Endothelial cell of umbilical vein (primary cell): ENCODE measurements at regions not wholly inside any gene's neighbourhood (a gene's known extent, or its start where the extent isn't known, plus 50 kb on each side); places are given as distances from the start of the nearest gene placed in this dataset.

Experiments
- BruUV-seq: library from RNA; stranded (reverse); fragments of 400-500 nt; replicated peaks from 2 replicates; lab custom pipeline; 2021; lab: Mats Ljungman, UMichigan
- CTCF ChIA-PET: fragments of 300-600, 350-600 bp; sonication (Branson Sonifier 250); formaldehyde crosslinking; loops from one replicate; lab custom pipeline; 2021; ENCODE audit warnings: antibody characterized with exemption, inconsistent platforms; lab: Charles Lee
- POLR2A ChIA-PET: fragments of 300-600, 350-600 bp; sonication (Branson Sonifier 250); formaldehyde crosslinking; loops from one replicate; lab custom pipeline; 2021; ENCODE audit warnings: antibody characterized with exemption, inconsistent platforms; lab: Charles Lee
- DNase-seq: peaks from one replicate; pipeline ENCODE4 v3.0.0-alpha.2; 2011; ENCODE audit warnings: low read depth, low spot score
- FAIRE-seq: peaks from 2 replicates; lab custom pipeline; 2011; peaks lifted over from hg19 to GRCh38; lab: Jason Lieb, UNC
- H2AFZ ChIP-seq: 2 replicates; pipeline ENCODE4 v1.6.0; 2012; ENCODE audit warnings: low read depth, low read length, control low read depth, inconsistent platforms
- H3K27ac ChIP-seq: 2 replicates; pipeline ENCODE4 v1.5.1; 2011; ENCODE audit warnings: low read depth, mild to moderate bottlenecking, control low read depth, low read length, moderate library complexity; ENCODE audit not compliant: insufficient read depth
- H3K27me3 ChIP-seq, 2 experiments: 2 replicates each; pipeline versions ENCODE4 v1.6.0 to v1.6.1; 2011; ENCODE audit warnings: low read length in 2 of 2, mixed read lengths in 1 of 2; ENCODE audit not compliant: control insufficient read depth in 2 of 2, insufficient read depth in 2 of 2
- H3K36me3 ChIP-seq, 2 experiments: 2 replicates in 1 of 2; 3 replicates in 1 of 2; pipeline ENCODE4 v1.5.1; 2011; ENCODE audit warnings: low read length in 2 of 2, mild to moderate bottlenecking in 1 of 2, moderate library complexity in 1 of 2; ENCODE audit not compliant: control insufficient read depth in 2 of 2, insufficient read depth in 2 of 2; ENCODE audit errors: extremely low read depth in 1 of 2
- H3K4me1 ChIP-seq: 3 replicates; pipeline ENCODE4 v1.5.1; 2011; ENCODE audit warnings: mild to moderate bottlenecking, low read length; ENCODE audit not compliant: control insufficient read depth, insufficient read depth; ENCODE audit errors: extremely low read depth
- H3K4me2 ChIP-seq: 2 replicates; pipeline ENCODE4 v1.6.1; 2011; ENCODE audit warnings: low read length, control low read depth, mixed read lengths; ENCODE audit not compliant: insufficient read depth
- H3K4me3 ChIP-seq, 3 experiments: fragments of 200-600 bp in 1 of 3; sonication (generic), shearing (Covaris generic) in 1 of 3; replicated peaks in 1 of 3; 2 replicates each; pipeline ENCODE4 v1.5.1; 2011 to 2016; ENCODE audit warnings: control low read depth in 3 of 3, low read length in 3 of 3, mild to moderate bottlenecking in 2 of 3, inconsistent platforms in 1 of 3, low read depth in 1 of 3, moderate library complexity in 1 of 3; ENCODE audit not compliant: insufficient read depth in 1 of 3
- H3K79me2 ChIP-seq: 2 replicates; pipeline ENCODE4 v1.6.0; 2012; ENCODE audit warnings: low read length, inconsistent platforms; ENCODE audit not compliant: control insufficient read depth, insufficient read depth
- H3K9ac ChIP-seq: replicated peaks from 2 replicates; pipeline ENCODE3; 2011; ENCODE audit warnings: low read length, control low read depth; ENCODE audit not compliant: insufficient read depth; ENCODE audit errors: extremely low read depth
- H3K9me1 ChIP-seq: replicated peaks from 3 replicates; pipeline ENCODE4 v1.6.0; 2011; ENCODE audit warnings: mild to moderate bottlenecking, low read length; ENCODE audit not compliant: control insufficient read depth, insufficient read depth; ENCODE audit errors: extremely low read depth
- H3K9me3 ChIP-seq: replicated peaks from 2 replicates; pipeline ENCODE4 v1.5.1; 2012; ENCODE audit warnings: low read length, inconsistent platforms; ENCODE audit not compliant: control insufficient read depth, insufficient read depth
- H4K20me1 ChIP-seq: replicated peaks from 2 replicates; pipeline ENCODE3; 2011; ENCODE audit warnings: mild to moderate bottlenecking, low read length; ENCODE audit not compliant: control insufficient read depth, insufficient read depth; ENCODE audit errors: extremely low read depth
- EZH2 ChIP-seq: IDR thresholded peaks from 2 replicates; pipeline ENCODE4 v1.6.1; 2012; ENCODE audit warnings: borderline replicate concordance, low read depth, mild to moderate bottlenecking, moderate library complexity, low read length, inconsistent platforms; ENCODE audit not compliant: severe bottlenecking
- FOS ChIP-seq: IDR thresholded peaks from 2 replicates; pipeline ENCODE4 v1.6.1; 2011; ENCODE audit warnings: mild to moderate bottlenecking, low read length, moderate library complexity, borderline replicate concordance; ENCODE audit not compliant: insufficient read depth
- GATA2 ChIP-seq: IDR thresholded peaks from 2 replicates; pipeline ENCODE4 v1.7.0; 2011; ENCODE audit warnings: low read depth, mild to moderate bottlenecking, moderate library complexity, mixed read lengths, low read length; ENCODE audit not compliant: insufficient read length, insufficient read depth
- JUN ChIP-seq: IDR thresholded peaks from 2 replicates; pipeline ENCODE4 v1.6.1; 2011; ENCODE audit warnings: borderline replicate concordance, low read depth; ENCODE audit not compliant: insufficient read length, insufficient read depth
- MYC ChIP-seq: IDR thresholded peaks from one replicate; pipeline ENCODE4 v1.6.1; 2011; ENCODE audit warnings: mild to moderate bottlenecking, low read depth, low read length
- POLR2A ChIP-seq: IDR thresholded peaks from 2 replicates; pipeline ENCODE4 v1.6.1; 2012; ENCODE audit warnings: low read depth, mild to moderate bottlenecking, control low read depth, low read length
- POLR2AphosphoS5 ChIP-seq: IDR thresholded peaks from 2 replicates; pipeline ENCODE4 v1.6.1; 2012; ENCODE audit warnings: low read depth, mild to moderate bottlenecking, control low read depth, low read length, moderate library complexity; ENCODE audit not compliant: insufficient read depth
- dilution Hi-C: fragments of 300-500 bp; cut with MboI; formaldehyde crosslinking; loops from one replicate; pipeline ENCODE4 v1.15.0; 2019; ENCODE audit warnings: low sequenced_read_pairs; ENCODE audit not compliant: extremely low pct_ligation_motif_present
- intact Hi-C: fragments of 100-400 bp; cut with micrococcal nuclease; formaldehyde crosslinking; loops from one replicate; pipeline ENCODE4 v1.10.0; 2022
- TF ChIP-seq, protein P1 (sequence below), 2 donors: IDR thresholded peaks; 1 replicate in 1 of 2; 2 replicates in 1 of 2; pipeline ENCODE4 v1.5.1; 2011; ENCODE audit warnings: low read length in 2 of 2, mild to moderate bottlenecking in 2 of 2, moderate library complexity in 2 of 2, control low read depth in 1 of 2, inconsistent platforms in 1 of 2, low read depth in 1 of 2; ENCODE audit not compliant: insufficient read depth in 1 of 2; ENCODE audit errors: extremely low read depth in 1 of 2
- TF ChIP-seq, protein P2 (sequence below): IDR thresholded peaks from 2 replicates; pipeline ENCODE4 v1.6.1; 2011; ENCODE audit not compliant: insufficient read depth, insufficient read length

DNA sequence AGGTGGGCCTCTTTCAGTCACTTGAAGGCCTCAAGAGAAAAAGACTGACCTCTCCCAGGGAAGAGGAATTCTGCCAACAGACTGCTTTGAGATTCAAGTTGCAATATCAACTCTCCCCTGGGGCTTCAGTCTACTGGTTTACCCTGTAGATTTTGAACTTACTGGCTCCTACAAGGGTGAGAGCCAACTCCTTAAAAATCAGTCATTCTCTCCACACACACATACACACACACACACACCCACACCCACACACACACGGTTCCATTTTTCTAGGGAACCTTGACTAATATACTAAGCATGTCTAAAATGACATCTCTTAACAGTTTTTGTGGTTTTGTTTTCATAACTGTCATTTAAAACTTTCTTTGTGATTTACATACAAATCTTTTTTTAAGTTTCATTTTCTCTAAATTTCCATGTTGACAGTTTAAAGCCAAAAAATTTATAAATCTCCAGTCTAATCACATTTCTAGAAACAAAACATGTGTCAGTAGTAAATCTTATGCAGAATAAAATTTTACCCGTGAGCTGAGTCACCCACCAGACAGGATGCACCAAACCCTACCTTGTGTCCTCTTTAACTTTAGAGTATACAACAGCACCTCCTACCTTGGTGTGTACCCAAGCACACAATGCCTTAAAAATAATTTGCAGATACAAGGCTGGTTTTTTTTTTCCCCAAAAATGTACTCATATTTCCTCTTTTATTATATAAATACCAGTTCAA is 394.6 kb downstream of the AEBP2 start:
- no peaks in the 10 kb centered on the region for H3K4me1 ChIP-seq
- no peak overlapping the region for H2AFZ ChIP-seq
- H3K27ac ChIP-seq: no peak overlapping the region
- POLR2A ChIA-PET: no interaction called here
- H3K36me3 ChIP-seq: no peaks in the 10 kb centered on the region
- H4K20me1 ChIP-seq: no peaks in the 10 kb centered on the region
- intact Hi-C loops: no loop called here
- no peak overlapping the region for H3K4me3 ChIP-seq
- H3K9me3 ChIP-seq: no peaks in the 10 kb centered on the region
- H3K4me2 ChIP-seq: no peak overlapping the region
- FAIRE-seq (no peak), DNase-seq (no peak)
- H3K79me2 ChIP-seq: no peaks in the 10 kb centered on the region
- CTCF ChIA-PET: interaction anchor here (1.1 to 1.5 kb wide), 4 partner anchors 34 to 95 kb away, joined by 3 to 5 read pairs (median 4); no protein-coding TSS in a partner anchor
- TF ChIP-seq, protein P1, sequence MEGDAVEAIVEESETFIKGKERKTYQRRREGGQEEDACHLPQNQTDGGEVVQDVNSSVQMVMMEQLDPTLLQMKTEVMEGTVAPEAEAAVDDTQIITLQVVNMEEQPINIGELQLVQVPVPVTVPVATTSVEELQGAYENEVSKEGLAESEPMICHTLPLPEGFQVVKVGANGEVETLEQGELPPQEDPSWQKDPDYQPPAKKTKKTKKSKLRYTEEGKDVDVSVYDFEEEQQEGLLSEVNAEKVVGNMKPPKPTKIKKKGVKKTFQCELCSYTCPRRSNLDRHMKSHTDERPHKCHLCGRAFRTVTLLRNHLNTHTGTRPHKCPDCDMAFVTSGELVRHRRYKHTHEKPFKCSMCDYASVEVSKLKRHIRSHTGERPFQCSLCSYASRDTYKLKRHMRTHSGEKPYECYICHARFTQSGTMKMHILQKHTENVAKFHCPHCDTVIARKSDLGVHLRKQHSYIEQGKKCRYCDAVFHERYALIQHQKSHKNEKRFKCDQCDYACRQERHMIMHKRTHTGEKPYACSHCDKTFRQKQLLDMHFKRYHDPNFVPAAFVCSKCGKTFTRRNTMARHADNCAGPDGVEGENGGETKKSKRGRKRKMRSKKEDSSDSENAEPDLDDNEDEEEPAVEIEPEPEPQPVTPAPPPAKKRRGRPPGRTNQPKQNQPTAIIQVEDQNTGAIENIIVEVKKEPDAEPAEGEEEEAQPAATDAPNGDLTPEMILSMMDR (IDR thresholded peaks at IDR 0.05; ENCODE audit: extremely low read depth in 1 of 2, insufficient read depth in 1 of 2, low read depth in 1 of 2, low read length in 2 of 2): no peak
- TF ChIP-seq, protein P2, sequence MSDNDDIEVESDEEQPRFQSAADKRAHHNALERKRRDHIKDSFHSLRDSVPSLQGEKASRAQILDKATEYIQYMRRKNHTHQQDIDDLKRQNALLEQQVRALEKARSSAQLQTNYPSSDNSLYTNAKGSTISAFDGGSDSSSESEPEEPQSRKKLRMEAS: no peak
- TF ChIP-seq FOS: no peak
- no peak for TF ChIP-seq POLR2A
- no peak for TF ChIP-seq POLR2AphosphoS5
- no peak for TF ChIP-seq GATA2
- TF ChIP-seq EZH2: no peak
- no peak for TF ChIP-seq MYC
- TF ChIP-seq JUN: no peak
- dilution Hi-C loops: no loop called here
- H3K27me3 ChIP-seq: no peaks in the 10 kb centered on the region
- H3K9ac ChIP-seq: no peak overlapping the region
- no TSS peak for BruUV-seq
- H3K9me1 ChIP-seq: no peaks in the 10 kb centered on the region
